NT2/D1 (cell line): ENCODE measurements at regions not wholly inside any gene's neighbourhood (a gene's known extent, or its start where the extent isn't known, plus 50 kb on each side); places are given as distances from the start of the nearest gene placed in this dataset.
"Not testable (repeated sequence)": the region's sequence is repeated elsewhere in the genome, so short reads cannot be mapped to it uniquely, and the experiment has no call there.

ENCODE experiments used
- DNase-seq: peaks from one replicate; pipeline ENCODE4 v3.0.0-alpha.2; 2011; ENCODE audit warnings: low read depth, low spot score
- H3K27me3 ChIP-seq: 2 replicates; pipeline ENCODE4 v1.6.0; 2011; ENCODE audit warnings: mild to moderate bottlenecking; ENCODE audit not compliant: insufficient read length, insufficient read depth
- H3K36me3 ChIP-seq: 2 replicates; pipeline ENCODE4 v1.6.1; 2011; ENCODE audit warnings: mild to moderate bottlenecking, low read length, mixed read lengths; ENCODE audit not compliant: insufficient read depth, insufficient read length
- H3K4me1 ChIP-seq: 2 replicates; pipeline ENCODE4 v1.5.1; 2011; ENCODE audit not compliant: insufficient read depth, insufficient read length
- H3K4me3 ChIP-seq: 2 replicates; pipeline ENCODE4 v1.5.1; 2011; ENCODE audit warnings: low read depth; ENCODE audit not compliant: insufficient read length
- H3K9ac ChIP-seq: 2 replicates; pipeline ENCODE4 v1.6.0; 2011; ENCODE audit warnings: low read depth; ENCODE audit not compliant: insufficient read length
- H3K9me3 ChIP-seq: 2 replicates; pipeline ENCODE4 v1.5.1; 2011; ENCODE audit warnings: mild to moderate bottlenecking, low read length; ENCODE audit not compliant: insufficient read depth
- SUZ12 ChIP-seq: IDR thresholded peaks from 2 replicates; pipeline ENCODE4 v1.6.1; 2011; ENCODE audit not compliant: insufficient read length, insufficient read depth; ENCODE audit errors: extremely low read depth
- YY1 ChIP-seq: IDR thresholded peaks from 2 replicates; pipeline ENCODE4 v1.6.1; 2011; ENCODE audit not compliant: insufficient read length, insufficient read depth
- ZNF274 ChIP-seq: IDR thresholded peaks from 2 replicates; pipeline ENCODE4 v1.6.1; 2011; ENCODE audit warnings: mild to moderate bottlenecking, low read depth, low read length

DNA sequence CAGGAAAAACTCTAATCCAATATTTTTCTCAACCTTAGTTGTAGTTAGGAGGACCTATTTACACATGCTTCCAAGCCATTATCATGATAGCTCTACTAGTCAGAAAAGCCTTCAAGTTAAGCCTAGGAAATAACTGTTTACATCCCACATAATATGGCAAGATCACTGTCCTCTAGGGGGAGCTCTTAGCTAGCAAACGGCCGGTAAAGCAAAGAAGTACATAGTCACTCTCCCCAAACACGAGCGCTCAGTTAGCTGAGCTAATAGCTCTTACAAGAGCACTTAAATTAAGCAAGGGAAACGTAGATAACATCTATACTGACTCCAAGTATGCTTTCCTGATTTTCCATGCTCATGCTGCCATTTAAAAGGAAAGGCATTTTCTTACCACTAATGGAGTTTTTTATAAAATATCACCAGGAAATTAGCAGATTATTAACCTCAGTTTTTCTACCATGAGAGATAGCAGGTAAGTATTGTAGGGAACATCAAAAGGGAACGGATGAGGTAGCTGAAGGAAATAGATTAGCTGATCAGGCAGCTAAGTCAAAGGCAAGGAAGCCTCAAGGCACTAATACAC, 100.6 kb upstream of the PABPC3 start:
- Histone ChIP-seq H3K36me3 (no peaks in the 10 kb centered on the region), H3K4me1 (no peaks in the 10 kb centered on the region), H3K9ac (no peak overlapping the region), H3K9me3 (no peaks in the 10 kb centered on the region), H3K4me3 (no peak overlapping the region), H3K27me3 (no peaks in the 10 kb centered on the region)
- DNase-seq, result peak; percentile 82
- TF ChIP-seq SUZ12, result no peak
- no peak for TF ChIP-seq YY1
- no peak for TF ChIP-seq ZNF274

DNA sequence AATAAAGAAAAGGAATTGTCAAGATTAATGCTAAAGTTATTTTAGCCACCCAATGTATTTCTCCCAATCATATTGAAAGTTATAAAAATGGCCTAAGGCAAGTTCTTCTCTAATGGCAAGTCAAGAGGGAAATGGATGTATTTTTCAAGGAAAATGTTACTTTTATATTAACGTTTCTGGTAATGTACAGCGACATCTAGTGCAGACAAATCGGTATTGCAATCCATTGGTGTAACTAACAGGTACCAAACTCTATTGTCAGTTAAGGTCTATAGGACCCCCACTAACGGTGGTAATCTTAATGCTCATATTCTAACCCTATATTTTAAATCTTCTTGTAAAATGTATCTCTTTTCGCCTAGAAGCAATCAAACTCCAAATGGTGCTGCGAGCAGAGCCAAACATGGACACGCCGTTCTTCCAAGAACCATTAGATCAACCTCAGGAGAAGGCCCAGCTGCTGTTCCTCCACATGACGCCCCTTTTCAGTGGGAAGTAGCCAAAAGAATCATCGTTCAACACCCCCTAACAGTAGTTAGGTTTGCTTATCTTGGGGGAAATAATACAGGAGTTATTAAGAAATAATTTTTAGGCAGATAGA, 98.5 kb upstream of the PABPC3 start:
- no peaks in the 10 kb centered on the region for H3K4me1 ChIP-seq
- no peak for DNase-seq
- no peak for TF ChIP-seq SUZ12
- TF ChIP-seq ZNF274, result no peak
- TF ChIP-seq YY1, result no peak
- H3K9me3 ChIP-seq, result no peaks in the 10 kb centered on the region
- no peaks in the 10 kb centered on the region for H3K27me3 ChIP-seq
- H3K36me3 ChIP-seq, result no peaks in the 10 kb centered on the region
- no peak overlapping the region for H3K9ac ChIP-seq
- H3K4me3 ChIP-seq, result no peak overlapping the region

DNA sequence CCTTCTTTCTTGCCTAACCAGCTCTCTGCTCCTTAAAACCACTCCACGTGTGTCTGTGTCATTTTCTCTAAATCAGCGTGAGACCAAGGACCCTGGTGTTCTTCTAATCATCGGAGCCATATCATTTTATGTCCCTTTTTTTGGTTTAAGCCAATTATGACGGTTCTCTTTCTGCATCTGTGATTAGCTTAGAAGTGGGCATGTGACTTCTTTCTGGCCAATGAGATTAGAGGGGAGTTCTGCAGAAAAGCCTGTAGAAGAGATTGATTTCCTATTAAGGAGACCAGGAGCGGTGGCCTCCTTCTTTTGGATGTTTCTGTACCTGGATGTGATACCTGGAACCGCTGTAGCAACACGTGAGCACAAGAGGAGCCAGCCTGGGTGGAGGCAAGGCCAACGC, 97.5 kb upstream of the PABPC3 start:
- Histone ChIP-seq H3K27me3 (no peaks in the 10 kb centered on the region), H3K9me3 (no peaks in the 10 kb centered on the region), H3K4me1 (no peaks in the 10 kb centered on the region), H3K4me3 (no peak overlapping the region), H3K36me3 (no peaks in the 10 kb centered on the region), H3K9ac (no peak overlapping the region)
- TF ChIP-seq SUZ12, result no peak
- no peak for TF ChIP-seq YY1
- no peak for TF ChIP-seq ZNF274
- no peak for DNase-seq

GRCh38 chr13:25001476-25002206, 94.3 kb upstream of the PABPC3 start:
- H3K4me1 ChIP-seq, result no peaks in the 10 kb centered on the region
- no peaks in the 10 kb centered on the region for H3K9me3 ChIP-seq
- no peaks in the 10 kb centered on the region for H3K27me3 ChIP-seq
- no peaks in the 10 kb centered on the region for H3K36me3 ChIP-seq
- H3K9ac ChIP-seq, result no peak overlapping the region
- TF ChIP-seq SUZ12 (no peak), ZNF274 (no peak), YY1 (no peak)
- H3K4me3 ChIP-seq, result no peak overlapping the region
- no peak for DNase-seq

DNA sequence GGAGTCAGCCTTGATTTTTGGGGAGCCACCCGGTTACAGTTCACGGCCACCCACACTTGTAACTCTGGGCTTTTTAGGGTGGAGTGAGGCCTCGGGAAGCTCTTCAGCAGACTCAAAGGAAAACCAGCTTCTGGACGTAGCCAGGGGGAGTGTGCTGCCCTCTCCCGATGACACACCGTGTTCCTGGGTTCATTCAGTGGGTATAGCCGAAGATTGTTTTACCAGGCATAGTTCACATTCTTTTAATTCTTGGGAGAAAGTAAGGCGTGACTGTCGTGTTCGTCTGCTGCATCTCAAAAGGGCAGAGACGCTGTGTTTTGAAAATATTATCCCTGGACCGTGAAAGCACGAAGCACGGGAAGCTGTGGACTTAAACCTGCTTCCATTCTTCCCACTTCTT, 93.6 kb upstream of the PABPC3 start:
- H3K27me3 ChIP-seq, H3K36me3 ChIP-seq, DNase-seq, H3K9me3 ChIP-seq, H3K4me1 ChIP-seq, H3K4me3 ChIP-seq, H3K9ac ChIP-seq: not testable (repeated sequence)

GRCh38 chr13:25004489-25004888, 91.4 kb upstream of the PABPC3 start:
- not testable (repeated sequence) for H3K27me3 ChIP-seq, H3K4me1 ChIP-seq, H3K9ac ChIP-seq, H3K36me3 ChIP-seq, H3K4me3 ChIP-seq, H3K9me3 ChIP-seq, DNase-seq

GRCh38 chr13:25005050-25005497, 90.9 kb upstream of the PABPC3 start:
- not testable (repeated sequence) for H3K4me3 ChIP-seq, H3K36me3 ChIP-seq, H3K9me3 ChIP-seq, H3K4me1 ChIP-seq, H3K9ac ChIP-seq, H3K27me3 ChIP-seq, DNase-seq

DNA sequence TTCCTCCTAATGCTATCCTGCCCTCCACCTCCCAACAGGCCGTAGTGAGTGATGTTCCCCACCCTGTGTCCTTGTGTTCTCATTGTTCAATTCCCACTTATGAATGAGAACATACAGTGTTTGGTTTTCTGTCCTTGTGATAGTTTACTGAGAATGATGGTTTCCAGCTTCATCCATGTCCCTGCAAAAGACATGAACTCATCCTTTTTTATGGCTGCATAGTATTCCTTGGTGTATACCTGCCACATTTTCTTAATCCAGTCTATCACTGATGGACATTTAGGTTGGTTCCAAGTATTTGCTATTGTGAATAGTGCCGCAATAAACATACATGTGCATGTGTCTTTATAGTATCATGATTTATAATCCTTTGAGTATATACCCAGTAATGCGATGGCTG, 88.5 kb upstream of the PABPC3 start:
- H3K4me1 ChIP-seq, DNase-seq, H3K27me3 ChIP-seq, H3K9me3 ChIP-seq, H3K9ac ChIP-seq, H3K4me3 ChIP-seq, H3K36me3 ChIP-seq: not testable (repeated sequence)

DNA sequence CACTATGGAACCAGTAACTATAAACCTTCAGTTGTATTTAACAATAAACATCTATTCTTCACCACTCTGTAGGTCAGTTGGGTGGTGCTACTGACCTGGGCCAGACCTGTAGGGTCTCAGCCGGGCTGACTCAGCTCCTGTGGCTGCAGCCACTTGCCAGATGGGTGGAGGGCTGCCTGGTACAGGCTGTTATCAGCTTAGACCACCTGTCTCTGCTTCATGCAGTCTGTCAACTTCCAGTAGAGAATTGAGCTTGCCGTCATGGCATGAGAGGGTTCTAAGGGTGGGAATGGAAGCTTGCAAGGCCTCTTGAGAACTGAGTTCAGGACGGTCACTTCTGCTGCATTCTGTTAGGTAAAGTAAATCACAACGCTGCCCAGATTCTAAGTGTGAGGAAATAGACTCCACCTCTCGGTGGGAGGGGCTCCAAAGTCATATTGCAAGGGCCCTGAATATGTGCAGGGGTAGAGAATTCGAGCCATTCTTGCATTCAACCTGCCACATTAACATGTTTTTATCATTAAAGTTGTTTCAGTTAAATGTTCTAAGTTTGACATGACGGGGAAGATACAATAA, 81.5 kb upstream of the PABPC3 start:
- H3K4me3 ChIP-seq, DNase-seq, H3K9ac ChIP-seq, H3K36me3 ChIP-seq, H3K9me3 ChIP-seq, H3K4me1 ChIP-seq: not testable (repeated sequence)
- H3K27me3 ChIP-seq, result peaks cover 18% of the 10 kb centered on the region

DNA sequence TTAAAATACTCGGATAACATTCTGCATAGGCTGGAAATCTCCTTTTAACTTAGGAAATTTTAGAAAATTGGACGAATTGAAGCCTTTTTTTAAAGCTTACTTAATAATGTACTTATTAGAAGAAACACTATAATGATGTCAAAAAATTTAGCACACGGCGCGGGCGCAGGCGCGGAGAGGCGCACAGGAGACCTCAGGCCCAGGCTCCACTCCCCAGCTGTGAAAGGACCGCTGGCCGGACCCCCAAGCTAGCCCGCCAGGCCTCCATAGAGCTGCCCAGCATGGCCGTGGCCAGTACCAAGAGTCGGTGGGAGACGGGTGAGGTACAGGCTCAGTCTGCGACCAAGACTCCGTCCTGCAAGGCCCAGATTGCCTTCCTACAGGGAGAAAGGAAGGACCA, 78.8 kb upstream of the PABPC3 start:
- not testable (repeated sequence) for H3K36me3 ChIP-seq, DNase-seq, H3K4me1 ChIP-seq, H3K4me3 ChIP-seq, H3K9ac ChIP-seq, H3K9me3 ChIP-seq
- H3K27me3 ChIP-seq, result peaks cover 18% of the 10 kb centered on the region
